ENCODE measurements at regions not wholly inside any gene's neighbourhood (a gene's known extent, or its start where the extent isn't known, plus 50 kb on each side); places are given as distances from the start of the nearest gene placed in this dataset.
"Not testable (repeated sequence)": the region's sequence is repeated elsewhere in the genome, so short reads cannot be mapped to it uniquely, and the experiment has no call there.

DNA sequence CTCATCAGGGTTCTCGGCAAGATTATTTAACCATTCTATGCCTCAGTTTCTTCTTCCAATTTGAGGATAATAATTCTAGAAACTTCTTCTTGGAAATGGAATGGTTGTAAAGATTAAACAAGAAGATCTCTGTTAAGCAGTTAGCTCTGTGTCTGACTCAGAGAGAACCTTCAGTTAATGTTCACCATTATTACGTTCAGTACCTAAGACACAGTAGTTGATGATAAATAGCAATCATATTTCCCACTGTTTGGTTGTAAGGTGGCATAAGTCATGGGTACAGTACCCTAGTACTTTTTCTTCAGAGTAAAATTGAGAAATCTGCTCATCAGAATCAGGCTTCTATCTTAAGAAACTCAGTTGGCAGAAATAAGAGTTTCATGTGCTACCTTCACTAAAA is 366.5 kb upstream of the BOD1L1 start:
- Histone ChIP-seq H3K4me3 (no peak overlapping the region), H3K27me3 (ENCODE audit: insufficient read depth in 3 of 3, low read length in 2 of 3) (no peaks in the 10 kb centered on the region), H3K36me3 (ENCODE audit: insufficient read depth in 1 of 2, low read depth in 1 of 2) (no peaks in the 10 kb centered on the region), H3K9me3 (no peaks in the 10 kb centered on the region), H3K4me1 (no peaks in the 10 kb centered on the region), H3K27ac (no peak overlapping the region)
- ATAC-seq: no peak
- DNase-seq: no peak
- TF ChIP-seq, protein P1, sequence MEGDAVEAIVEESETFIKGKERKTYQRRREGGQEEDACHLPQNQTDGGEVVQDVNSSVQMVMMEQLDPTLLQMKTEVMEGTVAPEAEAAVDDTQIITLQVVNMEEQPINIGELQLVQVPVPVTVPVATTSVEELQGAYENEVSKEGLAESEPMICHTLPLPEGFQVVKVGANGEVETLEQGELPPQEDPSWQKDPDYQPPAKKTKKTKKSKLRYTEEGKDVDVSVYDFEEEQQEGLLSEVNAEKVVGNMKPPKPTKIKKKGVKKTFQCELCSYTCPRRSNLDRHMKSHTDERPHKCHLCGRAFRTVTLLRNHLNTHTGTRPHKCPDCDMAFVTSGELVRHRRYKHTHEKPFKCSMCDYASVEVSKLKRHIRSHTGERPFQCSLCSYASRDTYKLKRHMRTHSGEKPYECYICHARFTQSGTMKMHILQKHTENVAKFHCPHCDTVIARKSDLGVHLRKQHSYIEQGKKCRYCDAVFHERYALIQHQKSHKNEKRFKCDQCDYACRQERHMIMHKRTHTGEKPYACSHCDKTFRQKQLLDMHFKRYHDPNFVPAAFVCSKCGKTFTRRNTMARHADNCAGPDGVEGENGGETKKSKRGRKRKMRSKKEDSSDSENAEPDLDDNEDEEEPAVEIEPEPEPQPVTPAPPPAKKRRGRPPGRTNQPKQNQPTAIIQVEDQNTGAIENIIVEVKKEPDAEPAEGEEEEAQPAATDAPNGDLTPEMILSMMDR (IDR thresholded peaks at IDR 0.05): no peak
- 91 to 94% (median 91%) methylated on average over 2 of the region's 2 CpGs for WGBS, 3 donors
- intact Hi-C loops (cut with DNase I): no loop called here

DNA sequence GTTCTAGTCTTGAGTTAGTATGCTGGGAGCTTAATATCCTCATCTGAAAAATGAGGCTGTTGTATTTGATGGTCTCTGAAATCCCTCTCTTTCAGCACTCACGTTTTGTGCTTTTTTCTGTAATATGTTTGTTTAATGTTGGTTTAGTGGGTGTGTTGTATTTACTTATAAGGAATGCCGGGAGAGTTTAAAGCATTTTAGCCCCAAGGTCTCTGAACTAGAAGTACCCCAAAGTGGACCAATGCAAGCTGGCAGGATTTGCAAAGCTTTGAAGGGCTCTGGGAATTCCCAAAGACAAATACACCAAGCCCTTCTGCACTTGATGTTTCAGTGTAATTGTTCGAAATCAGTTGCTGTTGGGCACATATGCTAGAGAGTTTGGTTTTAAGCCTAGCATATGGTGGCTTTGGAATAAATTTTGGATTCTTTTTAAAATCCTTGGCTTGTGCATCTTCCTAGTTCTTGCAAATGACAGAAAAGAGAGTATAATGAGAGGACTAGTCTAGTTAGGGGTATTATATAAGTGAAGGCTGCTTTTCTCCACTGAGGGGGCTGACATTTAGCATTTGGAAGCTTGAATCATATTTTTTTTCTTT is 371.4 kb upstream of the BOD1L1 start:
- Histone ChIP-seq H3K4me1 (no peaks in the 10 kb centered on the region), H3K36me3 (ENCODE audit: insufficient read depth in 1 of 2, low read depth in 1 of 2) (no peaks in the 10 kb centered on the region), H3K27ac (no peak overlapping the region), H3K27me3 (ENCODE audit: insufficient read depth in 3 of 3, low read length in 2 of 3) (no peaks in the 10 kb centered on the region), H3K4me3 (no peak overlapping the region), H3K9me3 (no peaks in the 10 kb centered on the region)
- WGBS, 3 donors: 56 to 71% (median 61%) methylated on average over 3 of the region's 3 CpGs
- ATAC-seq (no peak), DNase-seq (no peak)
- intact Hi-C loops (cut with DNase I): no loop called here
- TF ChIP-seq, protein P1 (IDR thresholded peaks at IDR 0.05): no peak

DNA sequence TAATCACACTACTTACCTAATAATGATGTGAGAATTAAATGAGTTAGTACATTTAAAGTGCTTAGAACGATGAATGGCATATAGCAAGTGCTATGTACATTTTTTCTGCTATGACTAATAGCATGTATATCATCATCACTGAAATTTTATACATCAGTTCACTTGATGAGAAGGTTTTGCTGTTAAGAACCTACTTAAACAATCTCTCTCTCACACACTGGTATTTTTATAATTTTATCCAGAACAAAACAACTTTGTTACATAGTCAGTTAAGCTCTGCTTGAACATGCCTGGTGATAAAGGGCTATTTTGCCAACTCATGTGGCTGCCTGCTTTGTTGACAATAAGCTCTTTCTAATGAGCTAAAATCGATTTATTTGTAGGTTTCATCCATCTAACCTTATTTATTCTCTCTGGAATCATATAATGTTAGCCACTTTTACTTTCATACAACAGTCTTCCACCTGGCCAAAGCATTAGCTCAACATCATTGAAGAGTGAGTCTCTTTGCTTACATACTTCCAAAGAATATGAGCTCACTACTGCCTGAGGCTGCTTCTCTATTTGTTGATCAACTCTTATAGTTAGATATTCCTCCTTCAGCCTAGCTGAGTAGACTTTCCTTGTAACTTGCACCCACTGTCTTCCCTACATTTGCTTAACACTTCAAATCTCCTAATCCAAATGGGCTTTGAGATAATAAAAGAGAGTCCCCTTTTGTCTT is 372.7 kb upstream of the BOD1L1 start:
- Histone ChIP-seq H3K27ac (no peak overlapping the region), H3K4me3 (no peak overlapping the region), H3K9me3 (no peaks in the 10 kb centered on the region), H3K27me3 (ENCODE audit: insufficient read depth in 3 of 3, low read length in 2 of 3) (no peaks in the 10 kb centered on the region), H3K36me3 (ENCODE audit: insufficient read depth in 1 of 2, low read depth in 1 of 2) (no peaks in the 10 kb centered on the region), H3K4me1 (no peaks in the 10 kb centered on the region)
- TF ChIP-seq, protein P1 (IDR thresholded peaks at IDR 0.05): no peak
- intact Hi-C loops (cut with DNase I): no loop called here
- 39 to 44% (median 43%) methylated on average over 2 of the region's 2 CpGs for WGBS, 3 donors
- no peak for ATAC-seq
- DNase-seq: no peak

DNA sequence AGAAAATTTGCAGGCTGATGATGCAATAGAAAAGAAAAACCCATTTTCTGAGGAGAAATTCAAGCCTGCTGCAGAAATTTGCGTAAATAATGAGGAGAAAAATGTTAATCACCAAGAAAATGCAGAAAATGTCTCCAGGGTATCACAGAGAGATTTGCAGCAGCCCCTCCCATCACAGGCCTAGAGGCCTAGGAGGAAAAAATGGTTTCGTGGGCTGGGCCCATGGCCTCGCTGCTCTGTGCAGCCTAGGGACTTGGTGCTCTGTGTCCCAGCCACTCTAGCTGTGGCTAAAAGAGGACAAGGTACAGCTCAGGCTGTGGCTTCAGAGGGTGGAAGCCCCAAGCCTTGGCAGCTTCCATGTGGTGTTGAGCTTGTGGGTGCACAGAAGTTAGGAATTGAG is 374.8 kb upstream of the BOD1L1 start:
- DNase-seq; H3K4me3 ChIP-seq; H3K27ac ChIP-seq; intact Hi-C loops (cut with DNase I); H3K9me3 ChIP-seq; H3K27me3 ChIP-seq (ENCODE audit: insufficient read depth in 3 of 3, low read length in 2 of 3); ATAC-seq; H3K36me3 ChIP-seq (ENCODE audit: insufficient read depth in 1 of 2, low read depth in 1 of 2); H3K4me1 ChIP-seq: not testable (repeated sequence)
- 63 to 76% (median 65%) methylated on average over 3 of the region's 3 CpGs for WGBS, 3 donors

DNA sequence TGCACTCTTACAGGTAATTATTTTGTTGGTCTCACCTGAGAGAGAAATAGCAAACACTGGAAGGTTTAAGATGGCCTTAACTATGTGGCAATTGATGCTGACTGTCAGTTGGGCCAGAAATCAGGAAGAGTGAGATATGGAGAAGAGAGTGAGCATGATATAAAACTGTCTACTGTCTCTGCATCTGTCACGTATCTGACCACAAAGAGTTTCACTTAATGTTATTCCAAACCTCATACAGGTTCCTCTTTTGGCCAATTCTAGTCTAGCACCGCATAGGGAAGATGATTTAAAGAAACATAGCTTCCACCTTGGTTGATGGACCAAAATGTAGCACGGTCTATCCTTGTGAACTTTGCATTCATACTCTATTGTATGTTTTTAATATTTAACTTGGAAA is 381.0 kb upstream of the BOD1L1 start:
- no peaks in the 10 kb centered on the region for H3K27me3 ChIP-seq (ENCODE audit: insufficient read depth in 3 of 3, low read length in 2 of 3)
- no peaks in the 10 kb centered on the region for H3K36me3 ChIP-seq (ENCODE audit: insufficient read depth in 1 of 2, low read depth in 1 of 2)
- H3K4me1 ChIP-seq: no peaks in the 10 kb centered on the region
- DNase-seq (no peak), ATAC-seq (no peak)
- 71 to 80% (median 72%) methylated on average over 3 of the region's 3 CpGs for WGBS, 3 donors
- intact Hi-C loops (cut with DNase I): no loop called here
- no peak overlapping the region for H3K27ac ChIP-seq
- TF ChIP-seq, protein P1 (IDR thresholded peaks at IDR 0.05): no peak
- no peaks in the 10 kb centered on the region for H3K9me3 ChIP-seq
- H3K4me3 ChIP-seq: no peak overlapping the region
